ENCODE measurements at regions not wholly inside any gene's neighbourhood (a gene's known extent, or its start where the extent isn't known, plus 50 kb on each side); places are given as distances from the start of the nearest gene placed in this dataset.

DNA sequence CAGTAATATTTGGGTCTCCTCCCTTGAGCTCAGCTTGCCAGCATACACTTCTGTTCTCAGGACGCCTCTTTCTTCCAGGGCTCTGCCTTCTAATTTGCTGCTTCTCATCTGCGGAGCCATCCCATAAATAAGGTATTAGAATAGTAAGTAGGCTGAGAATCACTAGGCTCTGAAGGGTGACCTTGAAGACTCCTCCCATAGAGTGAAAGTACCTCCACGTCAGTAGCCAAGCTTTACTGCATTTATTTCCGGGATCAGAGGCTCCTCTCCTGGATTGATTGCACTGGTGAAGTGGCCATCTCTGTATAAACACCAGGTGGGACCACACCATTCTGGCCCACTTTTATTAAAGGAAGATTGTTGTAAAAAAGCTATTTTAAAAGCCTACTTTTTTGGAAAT is 315.5 kb downstream of the FAT3 start:
- no peak for DNase-seq (ENCODE audit: low spot score)

DNA sequence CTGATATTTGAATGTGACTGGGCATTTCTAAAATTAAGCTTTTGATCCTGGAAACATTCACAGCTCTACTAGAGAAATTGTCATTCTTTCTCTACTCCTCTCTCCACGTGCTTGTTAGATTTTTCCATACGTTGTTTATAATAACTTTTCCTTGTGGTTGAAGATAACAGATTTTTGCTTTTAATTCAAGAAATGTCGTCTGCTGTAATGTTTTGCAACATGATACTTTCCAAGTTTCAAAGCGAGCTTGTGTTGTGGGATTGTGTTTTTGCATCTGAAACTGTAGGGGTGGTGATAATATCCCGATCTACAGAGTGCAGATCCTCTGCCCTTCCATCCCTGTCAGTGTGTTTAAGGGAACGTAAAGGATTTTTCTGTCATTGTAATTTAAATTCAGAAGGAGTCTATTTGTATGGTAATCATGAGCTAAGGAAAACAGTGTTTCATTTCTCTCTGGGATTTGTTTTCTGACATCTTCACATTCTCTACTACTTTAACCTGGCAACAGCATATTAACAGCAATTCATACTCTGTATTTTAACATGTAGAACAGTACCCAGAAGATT is 321.4 kb downstream of the FAT3 start:
- no peak for DNase-seq (ENCODE audit: low spot score)

DNA sequence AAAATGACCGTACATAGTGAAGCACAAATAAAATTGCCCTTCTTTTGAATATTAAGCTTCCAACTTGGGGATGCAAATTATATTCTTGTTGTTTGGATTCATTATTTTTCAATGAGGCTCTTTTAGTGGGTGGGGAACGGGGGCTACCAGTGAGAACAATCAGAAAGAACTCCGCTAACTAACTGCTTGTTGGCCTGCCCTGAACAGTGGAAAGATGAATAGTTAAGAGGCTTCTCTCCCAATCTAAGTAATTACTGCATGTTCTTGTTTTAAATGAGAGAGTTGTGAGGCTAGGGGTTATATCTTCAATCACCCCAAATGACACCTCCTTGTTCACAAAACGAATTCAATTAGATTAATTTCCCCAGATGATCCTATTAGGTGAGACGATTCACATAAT is 322.0 kb downstream of the FAT3 start:
- DNase-seq (ENCODE audit: low spot score), result no peak

DNA sequence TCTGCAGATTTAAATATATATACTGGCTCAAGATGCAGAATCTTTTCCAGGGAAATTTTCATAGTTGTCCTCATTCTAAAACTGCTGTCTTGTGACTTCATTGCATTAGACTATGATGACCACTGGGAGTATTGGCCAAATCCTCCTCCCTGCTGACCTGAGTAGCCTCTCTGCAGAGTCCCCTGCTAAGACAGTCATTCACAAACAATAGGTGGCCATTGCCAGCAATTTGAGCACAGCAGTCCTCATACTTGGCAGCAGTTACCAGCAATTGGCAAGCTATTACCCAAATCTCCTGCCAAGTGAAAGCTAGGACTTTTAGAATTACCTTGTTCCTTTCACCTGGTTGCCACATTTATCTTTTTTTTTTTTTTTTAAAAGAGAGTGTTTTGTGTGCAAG is 325.8 kb downstream of the FAT3 start:
- DNase-seq (ENCODE audit: low spot score), result no peak

DNA sequence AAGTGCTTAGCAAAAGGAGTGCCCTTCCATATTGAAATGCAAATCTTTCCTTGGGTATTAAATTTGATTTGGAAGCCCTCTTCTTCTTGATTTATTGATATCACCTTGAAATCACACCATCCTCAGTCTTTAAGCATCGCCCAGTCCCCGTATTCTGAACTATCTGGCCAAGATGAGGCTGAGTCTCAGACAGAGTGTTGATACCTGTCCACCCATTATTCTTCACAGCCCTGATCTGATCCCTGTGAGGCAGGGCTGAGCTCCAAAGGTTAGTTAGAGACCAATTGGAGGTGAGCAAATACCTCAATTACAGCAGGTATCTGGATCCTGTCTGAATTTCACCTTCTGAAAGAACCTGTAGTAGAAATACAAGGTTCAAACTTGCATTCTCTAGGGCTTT is 326.3 kb downstream of the FAT3 start:
- no peak for DNase-seq (ENCODE audit: low spot score)

DNA sequence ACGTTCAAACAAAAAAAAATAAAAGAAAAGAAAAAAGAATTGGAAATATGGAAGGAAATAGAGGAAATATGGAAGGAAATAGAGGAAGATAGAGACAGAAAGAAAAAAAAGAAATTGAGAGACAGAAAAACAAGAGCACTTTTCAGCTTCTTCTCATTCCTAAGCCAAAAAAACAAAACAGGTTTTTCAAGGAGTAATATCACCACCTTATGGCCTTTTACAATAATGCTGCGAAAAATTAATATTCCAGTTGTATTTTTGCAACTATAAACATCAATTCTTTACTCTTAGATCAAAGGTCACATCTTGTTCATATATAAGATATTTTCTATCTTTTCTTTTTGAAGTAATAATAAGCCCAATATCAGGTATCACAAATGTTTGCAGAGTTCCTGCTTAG is 328.3 kb downstream of the FAT3 start:
- DNase-seq (ENCODE audit: low spot score), result peak; percentile 17

DNA sequence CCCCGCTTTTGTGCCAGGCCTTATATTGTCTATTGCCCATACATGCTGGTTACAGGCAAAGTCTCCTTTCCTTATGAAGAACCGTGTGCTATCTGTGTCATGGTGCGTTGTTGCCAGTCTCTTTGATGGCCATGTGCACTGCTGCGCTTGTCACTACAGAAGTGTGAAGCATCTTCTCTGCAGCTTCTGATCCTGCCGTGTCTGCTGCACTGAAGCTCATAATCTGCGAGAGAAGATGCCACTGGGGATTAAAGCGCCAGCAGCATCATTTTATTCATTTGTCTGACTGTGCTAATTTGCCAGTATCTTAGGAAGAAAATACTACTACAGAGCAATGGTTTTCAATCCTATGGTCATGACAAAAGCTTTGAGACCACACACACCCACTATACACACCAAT is 330.1 kb downstream of the FAT3 start:
- no peak for DNase-seq (ENCODE audit: low spot score)

DNA sequence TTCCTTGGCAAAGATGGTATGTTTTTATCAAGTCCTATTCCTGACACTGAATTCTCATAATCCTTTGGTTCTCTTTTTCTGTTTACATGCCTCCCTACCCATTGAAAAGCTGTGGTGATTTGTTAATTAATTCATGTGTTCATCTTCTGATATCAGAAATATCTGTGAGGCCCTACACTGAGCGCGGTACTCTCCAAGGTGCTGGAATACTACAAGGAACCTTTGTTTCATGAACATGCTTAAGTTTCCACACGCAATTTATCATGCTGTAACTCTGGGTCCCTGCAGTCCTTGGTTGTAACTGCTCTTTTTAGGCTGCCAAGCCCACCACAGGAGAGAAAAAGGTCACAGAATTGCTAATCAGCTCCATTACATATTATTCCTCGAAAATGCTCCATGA is 331.8 kb downstream of the FAT3 start:
- peak; percentile 17 for DNase-seq (ENCODE audit: low spot score)

DNA sequence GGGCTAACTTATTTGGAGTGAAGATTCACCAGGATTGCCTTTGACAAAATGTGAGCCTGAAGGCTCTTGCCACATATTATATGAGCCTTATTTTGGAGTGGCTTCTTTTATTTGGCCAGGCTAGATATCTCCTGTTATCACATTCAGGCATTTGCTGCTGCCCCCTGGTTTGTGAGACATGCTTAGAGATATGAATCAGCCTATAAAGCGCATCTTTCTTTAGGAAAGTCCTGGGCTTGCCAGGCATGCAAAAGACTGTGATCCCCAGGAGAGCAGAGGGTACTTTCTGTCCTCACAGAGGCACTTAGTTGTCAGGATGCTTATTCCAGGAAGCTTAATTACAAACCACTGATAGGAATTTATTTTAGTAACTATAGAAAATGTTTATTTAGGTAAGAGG is 333.3 kb downstream of the FAT3 start:
- no peak for DNase-seq (ENCODE audit: low spot score)

DNA sequence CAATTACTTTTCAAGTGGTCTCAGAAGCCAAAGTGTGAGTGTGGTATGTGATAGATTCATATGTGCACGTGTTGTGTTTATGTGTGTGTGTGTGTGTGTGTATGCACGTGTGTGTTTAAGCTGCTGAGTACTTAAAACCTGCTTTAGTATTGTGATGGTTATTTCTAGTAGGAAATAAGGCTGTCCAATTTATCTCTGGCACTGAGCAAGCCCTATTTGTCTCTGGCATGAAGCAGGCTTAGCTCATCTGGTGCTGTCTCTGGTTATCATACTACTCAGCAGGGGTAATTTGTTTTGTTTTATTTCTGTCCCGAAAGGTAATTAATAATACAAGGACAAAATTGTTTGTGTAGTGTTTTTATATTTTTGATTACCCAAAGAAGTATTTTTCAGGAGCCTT is 333.7 kb downstream of the FAT3 start:
- no peak for DNase-seq (ENCODE audit: low spot score)

DNA sequence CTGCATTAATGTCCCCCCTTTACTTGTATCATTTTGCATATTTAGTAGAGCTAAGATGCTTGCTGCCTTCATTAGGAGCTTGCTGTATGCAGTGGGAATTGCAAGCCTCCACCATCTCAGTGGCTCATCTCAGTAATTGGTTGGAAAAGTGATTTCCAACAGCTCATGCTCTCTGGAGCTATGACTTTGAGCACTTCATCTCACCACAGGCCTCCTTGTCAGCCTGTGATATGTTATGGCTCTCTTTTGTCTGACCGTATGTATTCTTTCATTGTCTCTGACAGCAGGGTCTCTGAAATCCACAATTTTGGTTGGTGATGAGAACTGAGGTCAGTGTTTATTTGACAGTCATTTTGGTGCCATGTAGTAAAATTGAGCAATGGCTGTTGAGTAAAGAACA is 345.1 kb downstream of the FAT3 start:
- no peak for DNase-seq (ENCODE audit: low spot score)

DNA sequence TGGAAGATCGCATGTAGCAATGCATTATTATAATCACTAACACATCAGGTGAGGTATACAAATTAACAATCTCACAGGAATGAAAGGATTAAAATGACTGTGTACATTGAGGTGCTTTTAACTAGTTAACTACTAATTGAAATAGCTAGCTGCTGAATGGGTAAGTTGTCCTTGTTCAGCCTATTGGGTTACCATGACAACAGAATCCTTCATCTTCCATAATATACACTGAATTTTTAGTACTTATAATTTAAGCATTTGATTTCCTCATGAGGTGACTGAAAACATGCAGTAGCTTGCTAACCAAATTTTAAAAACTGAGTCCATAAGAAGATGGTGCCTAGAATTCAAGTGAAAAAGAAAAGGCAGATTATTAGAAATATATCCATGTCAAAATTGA is 347.9 kb downstream of the FAT3 start:
- no peak for DNase-seq (ENCODE audit: low spot score)

DNA sequence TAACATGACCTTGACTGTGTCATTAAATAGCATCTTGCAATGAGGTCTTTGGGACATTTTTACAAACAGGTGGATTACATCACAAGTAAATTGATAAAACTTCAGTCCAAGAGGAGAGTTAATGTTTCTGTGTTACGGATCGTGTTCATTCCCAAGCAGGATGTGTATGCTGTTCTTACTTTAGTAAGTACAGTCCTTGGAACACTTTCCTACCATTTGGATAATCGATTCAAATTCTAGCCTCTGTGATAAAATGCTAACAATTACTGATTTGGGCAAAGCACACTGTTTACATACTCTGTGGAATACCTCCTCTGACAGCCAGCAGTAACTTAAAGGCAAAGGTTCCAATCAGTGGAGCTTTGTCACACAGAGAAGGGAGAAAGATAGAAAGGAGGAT is 351.7 kb downstream of the FAT3 start:
- DNase-seq (ENCODE audit: low spot score), result no peak

DNA sequence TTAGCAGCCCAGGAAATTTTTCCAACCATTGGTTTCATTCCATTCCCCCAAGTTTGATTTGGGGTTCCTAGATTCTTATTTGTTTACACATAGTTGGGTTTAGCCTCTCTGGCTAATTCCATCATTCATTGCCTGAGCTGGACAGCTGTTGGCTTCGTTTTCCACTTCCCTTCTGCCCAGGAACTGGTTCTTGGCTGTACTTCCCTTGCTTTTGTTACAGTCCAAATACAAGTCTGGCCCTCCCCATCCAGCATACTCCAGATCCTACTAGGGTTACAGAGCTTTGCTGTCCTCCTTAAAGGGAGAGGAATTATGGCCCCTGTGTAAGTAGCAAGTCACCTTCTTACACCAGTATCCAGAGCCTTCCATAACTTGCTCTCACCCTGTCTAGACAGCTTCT is 356.3 kb downstream of the FAT3 start:
- DNase-seq (ENCODE audit: low spot score), result no peak

DNA sequence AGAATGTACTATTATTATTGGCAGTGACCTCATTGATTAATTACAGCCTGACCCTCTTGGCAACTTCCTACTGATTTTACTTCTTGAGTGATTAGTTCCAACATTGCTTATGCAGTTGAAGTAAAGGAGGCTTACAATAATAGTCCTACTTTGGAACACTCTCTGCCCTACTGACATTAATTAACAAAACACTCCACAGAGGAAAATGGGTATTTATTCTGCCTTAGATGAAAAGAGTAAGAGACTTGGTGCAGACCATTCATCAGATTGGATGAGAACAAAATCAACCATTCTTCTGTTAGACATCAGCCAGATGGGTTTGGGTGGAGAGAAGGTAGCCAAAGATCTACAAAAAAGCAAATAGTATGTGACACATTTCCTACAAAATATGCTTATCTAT is 363.8 kb downstream of the FAT3 start:
- DNase-seq (ENCODE audit: low spot score), result no peak

DNA sequence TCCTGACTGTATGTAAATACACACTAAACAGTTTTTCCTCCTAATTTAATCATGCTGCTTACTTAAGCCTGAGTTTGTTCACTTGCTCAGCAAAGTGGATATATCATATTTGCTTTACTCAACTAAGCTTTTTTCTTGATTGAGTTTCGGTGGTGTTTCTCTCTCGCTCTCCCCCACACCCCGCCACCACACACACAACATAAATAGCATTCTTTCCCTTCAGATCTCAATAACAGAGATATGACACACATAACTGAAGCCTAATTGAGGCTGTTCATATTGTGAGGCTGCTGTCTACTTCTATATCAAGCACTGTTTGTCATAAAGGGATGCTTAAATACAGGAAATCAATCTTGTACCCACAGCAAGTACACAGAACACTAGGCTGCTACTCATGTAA is 364.9 kb downstream of the FAT3 start:
- DNase-seq (ENCODE audit: low spot score), result no peak

DNA sequence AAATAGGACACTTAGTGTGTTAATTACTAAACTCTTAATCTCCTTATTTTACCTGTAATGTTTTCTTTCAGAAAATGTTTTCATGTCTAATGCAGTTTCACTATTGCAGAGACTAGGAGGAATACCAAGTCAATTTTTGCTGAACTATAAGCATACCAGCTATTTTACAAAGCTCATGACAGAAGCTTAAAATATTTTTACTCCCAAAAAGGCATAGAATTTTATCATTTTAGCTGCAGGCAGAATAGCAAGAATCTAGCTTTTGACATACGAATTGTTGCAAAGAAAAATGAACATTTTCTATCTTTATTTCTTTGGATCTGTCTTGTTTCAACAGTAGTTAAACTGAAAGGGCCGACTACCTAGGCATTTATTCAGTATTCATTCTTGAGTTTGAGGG is 366.9 kb downstream of the FAT3 start:
- DNase-seq (ENCODE audit: low spot score), result no peak

DNA sequence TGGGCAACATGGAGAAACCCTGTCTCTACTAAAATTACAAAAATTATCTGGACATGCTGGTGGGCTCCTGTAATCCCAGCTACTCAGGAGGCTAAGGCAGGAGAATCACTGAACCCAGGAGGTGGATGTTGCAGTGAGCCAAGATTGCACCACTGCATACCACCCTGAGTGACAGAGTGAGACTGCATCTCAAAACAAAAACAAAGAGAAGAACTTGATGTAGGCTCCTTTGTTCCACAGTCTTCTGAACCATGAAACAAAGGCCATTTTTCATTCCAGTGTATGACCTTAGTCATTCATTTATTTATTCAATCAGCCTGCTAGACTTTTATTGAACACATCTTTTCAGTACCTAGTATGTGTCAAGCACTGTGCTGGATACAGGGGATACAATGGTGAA is 369.6 kb downstream of the FAT3 start:
- peak; percentile 71 for DNase-seq (ENCODE audit: low spot score)

DNA sequence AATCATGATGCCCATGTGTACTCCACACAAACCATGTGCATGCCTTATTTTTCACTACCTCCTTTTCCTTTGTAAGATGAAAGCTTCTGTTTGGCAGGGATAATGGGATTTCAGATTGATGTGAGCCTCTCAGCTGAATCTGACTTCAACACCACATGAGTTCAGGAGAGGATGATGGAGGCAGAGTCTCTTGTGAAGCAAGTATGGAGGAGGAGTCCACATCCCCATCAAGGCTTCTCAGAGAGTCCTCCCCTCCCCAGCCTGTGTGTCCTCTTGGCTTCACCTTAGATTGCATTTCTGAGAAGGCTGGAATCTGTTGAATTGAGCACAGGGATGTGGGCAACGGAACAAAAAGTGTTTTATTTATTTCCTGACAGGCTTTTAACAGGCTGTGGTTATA is 370.4 kb downstream of the FAT3 start:
- DNase-seq (ENCODE audit: low spot score), result no peak

DNA sequence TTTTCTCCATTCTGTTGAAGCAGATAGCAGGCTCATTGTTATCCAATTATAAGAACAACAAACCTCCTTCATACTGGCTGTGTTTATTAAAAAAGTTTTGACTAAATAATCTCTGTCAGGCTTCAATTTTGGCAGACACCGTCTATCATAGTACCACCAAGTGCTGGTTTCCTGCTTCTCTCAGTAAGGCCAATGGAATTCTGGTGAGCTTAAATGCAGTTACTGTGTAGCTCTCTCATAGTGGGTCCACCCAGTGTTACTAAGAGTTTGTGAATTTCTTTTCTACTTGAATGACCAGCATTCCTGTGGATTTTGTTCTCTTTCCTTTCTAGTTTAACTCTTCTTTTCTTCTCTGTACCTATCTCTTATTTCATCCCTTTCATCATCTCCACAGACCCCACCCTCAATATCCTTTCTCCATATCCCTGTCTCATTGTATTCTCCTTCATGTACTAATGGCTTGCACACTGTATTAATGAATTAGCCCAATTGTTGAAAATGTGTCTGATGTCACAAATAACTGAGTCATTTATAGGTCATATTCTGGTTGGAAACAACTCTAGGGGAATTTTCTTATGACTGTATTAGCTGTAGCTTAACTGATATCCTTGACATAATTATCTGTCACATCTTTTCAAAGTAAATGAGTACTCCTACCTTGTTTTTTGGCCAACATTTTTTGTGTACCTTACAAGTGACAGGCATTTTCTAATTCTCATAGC is 372.1 kb downstream of the FAT3 start:
- DNase-seq (ENCODE audit: low spot score), result peak; percentile 91

DNA sequence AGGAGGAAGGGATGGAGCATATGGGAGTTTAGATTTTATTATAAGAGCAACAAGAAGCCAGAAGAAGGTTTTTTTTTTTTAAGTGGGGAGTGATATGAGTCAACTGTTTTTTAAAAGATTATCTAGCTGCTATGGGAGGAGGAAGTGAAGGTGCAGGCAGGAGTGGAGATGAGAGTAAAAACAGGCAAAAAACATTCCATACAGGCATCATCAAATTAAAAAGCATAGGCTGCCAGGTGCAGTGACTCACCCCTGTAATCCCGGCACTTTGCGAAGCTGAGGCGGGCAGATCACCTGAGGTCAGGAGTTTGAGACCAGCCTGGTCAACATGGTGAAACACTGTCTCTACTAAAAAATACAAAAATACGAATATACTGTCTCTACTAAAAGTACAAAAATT is 368.4 kb upstream of the MTNR1B start:
- peak; percentile 42 for DNase-seq (ENCODE audit: low spot score)

DNA sequence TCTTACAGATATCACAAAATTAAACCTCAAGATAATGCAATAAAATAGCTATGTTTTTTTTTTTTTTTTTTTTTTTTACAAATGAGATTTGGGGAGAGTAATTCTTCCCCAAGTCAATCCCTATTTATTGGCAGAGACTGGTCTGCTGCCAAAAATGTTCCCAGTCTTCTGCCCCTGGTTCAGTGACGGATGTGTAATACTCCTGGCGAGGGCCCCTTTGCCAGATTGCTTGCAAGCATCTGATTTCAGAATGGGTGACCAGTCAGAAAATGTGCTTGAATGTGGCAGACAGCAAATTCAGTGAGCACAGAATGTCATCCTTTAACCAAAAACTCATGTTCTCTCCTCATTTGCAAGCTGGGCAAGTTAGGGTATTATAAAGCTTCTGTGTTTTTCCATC is 363.8 kb upstream of the MTNR1B start:
- no peak for DNase-seq (ENCODE audit: low spot score)

DNA sequence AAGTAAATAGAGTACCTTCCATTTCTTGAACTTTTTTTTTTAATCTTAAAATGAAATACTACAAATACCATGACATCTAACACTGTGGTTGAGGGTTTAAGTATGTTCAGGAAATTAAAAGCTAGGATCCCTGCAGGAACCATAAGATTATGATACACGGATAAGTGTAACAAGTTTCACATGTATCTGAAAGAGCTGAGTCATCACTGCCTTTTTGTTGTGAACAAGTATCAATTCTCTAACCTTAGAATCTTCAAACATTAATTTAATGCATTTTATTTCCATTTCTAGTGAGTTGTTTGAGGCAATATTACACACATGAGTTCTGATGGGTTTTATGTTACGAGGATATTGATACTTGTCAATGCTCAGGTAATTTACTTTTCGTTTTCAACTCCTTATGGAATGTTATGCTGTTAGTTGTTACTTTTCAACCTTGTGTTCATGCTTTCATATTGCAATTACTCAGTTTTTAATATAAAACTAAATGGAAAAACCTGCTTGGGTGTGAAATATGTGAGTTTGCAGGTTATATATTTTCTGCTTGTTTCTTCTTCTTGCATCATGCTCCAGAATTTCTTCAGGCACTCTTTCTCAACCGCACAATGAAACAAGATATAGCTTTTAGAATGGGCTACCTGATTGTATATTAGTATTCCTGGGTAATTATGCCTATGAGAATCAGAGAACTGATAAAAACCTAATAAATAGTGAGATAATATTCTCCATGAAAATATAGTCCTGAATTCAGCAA is 361.3 kb upstream of the MTNR1B start:
- DNase-seq (ENCODE audit: low spot score), result no peak

DNA sequence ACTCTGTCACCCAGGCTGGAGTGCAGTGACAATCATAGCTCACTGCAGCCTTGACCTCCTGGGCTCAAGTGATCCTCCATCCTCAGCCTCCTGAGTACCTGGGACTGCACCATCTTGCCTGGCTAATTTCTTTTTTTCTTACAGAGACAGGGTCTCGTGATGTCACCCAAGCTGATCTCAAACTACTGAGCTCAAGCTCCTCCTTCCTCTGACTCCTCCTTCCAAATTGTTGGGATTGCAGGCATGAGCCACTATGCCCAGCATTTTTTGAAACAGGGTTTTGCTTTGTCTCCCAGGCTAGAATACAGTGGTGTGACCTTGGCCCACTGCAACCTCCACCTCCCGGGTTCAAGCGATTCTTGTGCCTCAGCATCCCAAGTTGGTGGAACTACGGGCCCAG is 358.3 kb upstream of the MTNR1B start:
- DNase-seq (ENCODE audit: low spot score), result no peak
